NCI-H187 treated with DMSO at 0.1 percent for 48 hours (cell line): ENCODE measurements at regions not wholly inside any gene's neighbourhood (a gene's known extent, or its start where the extent isn't known, plus 50 kb on each side); places are given as distances from the start of the nearest gene placed in this dataset.

Experiments used
- DNase-seq: peaks from one replicate; lab custom pipeline; 2025; lab: John Stamatoyannopoulos, UW

GRCh38 chr15:36347272-36347858 lies 232.1 kb upstream of the CDIN1 start:
- no peak for DNase-seq

- DNase-seq: no peak
These were observed 223.0 kb upstream of the CDIN1 start for GRCh38 chr15:36356466-36356865.

GRCh38 chr15:36356978-36357601 lies 222.3 kb upstream of the CDIN1 start:
- no peak for DNase-seq

- no peak for DNase-seq
These were observed 221.3 kb upstream of the CDIN1 start for GRCh38 chr15:36358094-36358493.

GRCh38 chr15:36358523-36358922 lies 220.9 kb upstream of the CDIN1 start:
- no peak for DNase-seq

GRCh38 chr15:36359286-36359685 lies 220.1 kb upstream of the CDIN1 start:
- no peak for DNase-seq

- DNase-seq: no peak
These were observed 218.0 kb upstream of the CDIN1 start for GRCh38 chr15:36361351-36361870.

- no peak for DNase-seq
These were observed 216.9 kb upstream of the CDIN1 start for GRCh38 chr15:36362509-36362915.

- DNase-seq: no peak
These were observed 216.1 kb upstream of the CDIN1 start for GRCh38 chr15:36363335-36363734.

GRCh38 chr15:36364377-36364776 lies 215.0 kb upstream of the CDIN1 start:
- no peak for DNase-seq

GRCh38 chr15:36365963-36366362 lies 213.5 kb upstream of the CDIN1 start:
- DNase-seq: no peak

- DNase-seq: no peak
These were observed 209.2 kb upstream of the CDIN1 start for GRCh38 chr15:36370051-36370730.

- DNase-seq: no peak
These were observed 208.7 kb upstream of the CDIN1 start for GRCh38 chr15:36370731-36371112.

GRCh38 chr15:36371509-36371908 lies 207.9 kb upstream of the CDIN1 start:
- DNase-seq: no peak

- no peak for DNase-seq
These were observed 206.5 kb upstream of the CDIN1 start for GRCh38 chr15:36372968-36373367.

GRCh38 chr15:36373550-36373949 lies 205.9 kb upstream of the CDIN1 start:
- no peak for DNase-seq

GRCh38 chr15:36389107-36389506 lies 190.3 kb upstream of the CDIN1 start:
- no peak for DNase-seq

- no peak for DNase-seq
These were observed 188.9 kb upstream of the CDIN1 start for GRCh38 chr15:36390491-36390890.

GRCh38 chr15:36392676-36393266 lies 186.7 kb upstream of the CDIN1 start:
- no peak for DNase-seq

GRCh38 chr15:36398212-36398611 lies 181.2 kb upstream of the CDIN1 start:
- DNase-seq: no peak

- DNase-seq: no peak
These were observed 180.2 kb upstream of the CDIN1 start for GRCh38 chr15:36399276-36399675.

- DNase-seq: no peak
These were observed 178.4 kb upstream of the CDIN1 start for GRCh38 chr15:36400936-36401585.

- DNase-seq: no peak
These were observed 177.8 kb upstream of the CDIN1 start for GRCh38 chr15:36401586-36401966.
